ENCODE measurements at regions not wholly inside any gene's neighbourhood (a gene's known extent, or its start where the extent isn't known, plus 50 kb on each side); places are given as distances from the start of the nearest gene placed in this dataset.

GRCh38 chr14:28373721-28374120, 392.9 kb upstream of the FOXG1 start:
- Histone ChIP-seq H3K4me1 (ENCODE audit: insufficient read depth, low read length, poor library complexity, severe bottlenecking) (no peaks in the 10 kb centered on the region), H3K36me3 (ENCODE audit: insufficient read depth, low read length, poor library complexity, severe bottlenecking) (no peaks in the 10 kb centered on the region), H3K27ac (ENCODE audit: low read depth, low read length, poor library complexity, severe bottlenecking) (no peak overlapping the region), H3K27me3 (replicated peaks; ENCODE audit: insufficient read depth, low read depth, low read length, poor library complexity) (no peaks in the 10 kb centered on the region), H3K4me3 (ENCODE audit: low read depth, low read length, poor library complexity, severe bottlenecking) (no peak overlapping the region), H3K9me3 (ENCODE audit: low read depth, low read length, poor library complexity, severe bottlenecking) (no peaks in the 10 kb centered on the region)
- intact Hi-C loops (cut with micrococcal nuclease; ENCODE audit: unreplicated experiment) = no loop called here
- TF ChIP-seq CTCF (conservative IDR thresholded peaks at IDR 0.05; ENCODE audit: low read depth, low read length) (no peak), EZH2 (IDR thresholded peaks at IDR 0.05; ENCODE audit: borderline replicate concordance, low read depth, low read length, poor library complexity, severe bottlenecking) (no peak)
- CTCF ChIA-PET = interaction anchor here (0.5 to 0.6 kb wide), 3 partner anchors 235 to 657 kb away, joined by 3 to 12 read pairs (median 4); no protein-coding TSS in a partner anchor
- peak; percentile 3 for DNase-seq (ENCODE audit: low spot score)
- POLR2A ChIA-PET (ENCODE audit: low non-redundant PET) = no interaction called here
- BruUV-seq (replicated peaks) = no TSS peak

- no peaks in the 10 kb centered on the region for H3K4me1 ChIP-seq (ENCODE audit: insufficient read depth, low read length, poor library complexity, severe bottlenecking)
- BruUV-seq (replicated peaks) = no TSS peak
- ChIA-PET POLR2A (ENCODE audit: low non-redundant PET) (no interaction called here), CTCF (no interaction called here)
- intact Hi-C loops (cut with micrococcal nuclease; ENCODE audit: unreplicated experiment) = loop anchor here (1.0 kb wide), 1 partner anchor 234 kb away; no protein-coding TSS in a partner anchor
- H3K4me3 ChIP-seq (ENCODE audit: low read depth, low read length, poor library complexity, severe bottlenecking) = no peak overlapping the region
- H3K27me3 ChIP-seq (replicated peaks; ENCODE audit: insufficient read depth, low read depth, low read length, poor library complexity) = no peaks in the 10 kb centered on the region
- peak; percentile 44 for DNase-seq (ENCODE audit: low spot score)
- H3K9me3 ChIP-seq (ENCODE audit: low read depth, low read length, poor library complexity, severe bottlenecking) = no peaks in the 10 kb centered on the region
- TF ChIP-seq CTCF (conservative IDR thresholded peaks at IDR 0.05; ENCODE audit: low read depth, low read length) (peak; percentile 49), EZH2 (IDR thresholded peaks at IDR 0.05; ENCODE audit: borderline replicate concordance, low read depth, low read length, poor library complexity, severe bottlenecking) (no peak)
- no peak overlapping the region for H3K27ac ChIP-seq (ENCODE audit: low read depth, low read length, poor library complexity, severe bottlenecking)
- H3K36me3 ChIP-seq (ENCODE audit: insufficient read depth, low read length, poor library complexity, severe bottlenecking) = no peaks in the 10 kb centered on the region
Observed at GRCh38 chr14:28375295-28375694, 391.3 kb upstream of the FOXG1 start.

GRCh38 chr14:28381656-28382055, 384.9 kb upstream of the FOXG1 start:
- no TSS peak for BruUV-seq (replicated peaks)
- intact Hi-C loops (cut with micrococcal nuclease; ENCODE audit: unreplicated experiment) = no loop called here
- ChIA-PET POLR2A (ENCODE audit: low non-redundant PET) (no interaction called here), CTCF (no interaction called here)
- Histone ChIP-seq H3K9me3 (ENCODE audit: low read depth, low read length, poor library complexity, severe bottlenecking) (no peaks in the 10 kb centered on the region), H3K4me3 (ENCODE audit: low read depth, low read length, poor library complexity, severe bottlenecking) (no peak overlapping the region), H3K4me1 (ENCODE audit: insufficient read depth, low read length, poor library complexity, severe bottlenecking) (no peaks in the 10 kb centered on the region), H3K36me3 (ENCODE audit: insufficient read depth, low read length, poor library complexity, severe bottlenecking) (no peaks in the 10 kb centered on the region), H3K27ac (ENCODE audit: low read depth, low read length, poor library complexity, severe bottlenecking) (no peak overlapping the region), H3K27me3 (replicated peaks; ENCODE audit: insufficient read depth, low read depth, low read length, poor library complexity) (no peaks in the 10 kb centered on the region)
- no peak for DNase-seq (ENCODE audit: low spot score)
- TF ChIP-seq EZH2 (IDR thresholded peaks at IDR 0.05; ENCODE audit: borderline replicate concordance, low read depth, low read length, poor library complexity, severe bottlenecking) = no peak
- no peak for TF ChIP-seq CTCF (conservative IDR thresholded peaks at IDR 0.05; ENCODE audit: low read depth, low read length)

Data from A673 (cell line).